ENCODE measurements at regions not wholly inside any gene's neighbourhood (a gene's known extent, or its start where the extent isn't known, plus 50 kb on each side); places are given as distances from the start of the nearest gene placed in this dataset.

- ChIA-PET POLR2A (no interaction called here), CTCF (no interaction called here)
Observed at GRCh38 chr6:167049275-167049674, 50.1 kb downstream of the CEP43 start.

GRCh38 chr6:167050903-167051302 lies 51.7 kb downstream of the CEP43 start:
- ChIA-PET CTCF (no interaction called here), POLR2A (no interaction called here)

GRCh38 chr6:167053895-167054530 lies 54.8 kb downstream of the CEP43 start:
- CTCF ChIA-PET, result no interaction called here
- POLR2A ChIA-PET, result no interaction called here

DNA sequence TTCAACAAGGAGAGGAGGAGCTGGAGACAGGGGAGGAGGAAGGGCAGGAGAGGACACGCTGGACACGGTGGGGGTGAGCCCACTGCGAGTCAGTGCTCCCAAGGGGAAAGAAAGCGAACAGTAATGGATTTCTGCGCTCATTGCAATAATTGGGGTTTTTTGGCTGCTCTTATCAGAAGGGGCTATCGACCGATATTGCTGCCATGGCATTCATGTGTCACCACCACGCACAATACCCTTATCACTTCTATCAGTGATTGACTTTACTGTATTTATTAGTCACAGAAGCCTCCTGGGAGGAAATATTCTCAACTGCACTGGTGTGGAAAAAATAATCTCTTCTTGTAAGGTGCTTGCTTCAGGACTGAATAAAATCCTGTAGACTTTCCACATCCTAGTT lies 55.8 kb downstream of the CEP43 start:
- ChIA-PET POLR2A (no interaction called here), CTCF (no interaction called here)

DNA sequence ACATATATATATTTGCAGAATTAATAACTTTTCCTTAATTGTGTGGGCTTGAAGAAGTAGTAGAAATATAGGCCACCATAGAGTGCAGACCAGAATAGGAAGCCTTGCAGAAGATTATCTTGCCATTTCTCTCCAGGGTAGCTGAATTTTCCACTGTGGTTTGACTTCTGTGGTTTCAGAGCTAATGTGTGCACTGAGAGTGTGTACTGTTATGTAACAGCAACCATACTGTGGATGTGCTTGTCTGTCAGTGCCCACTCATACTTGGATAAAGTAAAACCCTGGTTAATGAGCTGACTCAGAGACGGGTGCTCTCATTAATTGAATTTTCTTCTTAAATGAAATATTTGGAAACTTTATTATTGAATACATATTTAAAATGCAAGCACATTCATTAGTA lies 57.2 kb downstream of the CEP43 start:
- ChIA-PET POLR2A (interaction anchor here (1.1 kb wide), 1 partner anchor 9 kb away, joined by 3 read pairs; no protein-coding TSS in a partner anchor), CTCF (interaction anchor here (1.0 to 1.8 kb wide), 2 partner anchors 8 to 38 kb away, joined by 4 read pairs; no protein-coding TSS in a partner anchor)

- CTCF ChIA-PET, result no interaction called here
Observed at GRCh38 chr6:167058261-167058660, 59.1 kb downstream of the CEP43 start.

More at GRCh38 chr6:167058261-167058660, 59.1 kb downstream of the CEP43 start:
- POLR2A ChIA-PET, result no interaction called here
